Transverse colon (tissue), 4 donors: ENCODE measurements at regions not wholly inside any gene's neighbourhood (a gene's known extent, or its start where the extent isn't known, plus 50 kb on each side); places are given as distances from the start of the nearest gene placed in this dataset.

ENCODE experiments used
- DNase-seq: peaks from one replicate; pipeline ENCODE4 v3.0.0-alpha.2; 2019
- H3K27ac ChIP-seq, 4 donors: fragments of 200-600 bp; sonication (generic); 2 replicates each; pipeline ENCODE4 v1.5.1; 2016 to 2018; ENCODE audit warnings: inconsistent platforms in 4 of 4
- H3K27me3 ChIP-seq: fragments of 200-600 bp; sonication (generic); 2 replicates; pipeline ENCODE4 v1.5.1; 2017; ENCODE audit warnings: inconsistent platforms
- H3K36me3 ChIP-seq, 4 donors: fragments of 200-600 bp; sonication (generic); 2 replicates each; pipeline ENCODE4 v1.5.1; 2017 to 2019; ENCODE audit warnings: inconsistent platforms in 4 of 4
- H3K4me1 ChIP-seq, 4 donors: fragments of 200-600 bp; sonication (generic); 2 replicates each; pipeline ENCODE4 v1.5.1; 2017 to 2020; ENCODE audit warnings: inconsistent platforms in 4 of 4
- H3K4me3 ChIP-seq, 4 donors: fragments of 200-600 bp; sonication (generic); 1 replicate in 1 of 4; 2 replicates in 3 of 4; pipeline versions ENCODE4 v1.5.1 to v1.6.1; 2017 to 2019; ENCODE audit warnings: inconsistent platforms in 4 of 4
- H3K9me3 ChIP-seq, 2 donors: fragments of 200-600 bp; sonication (generic); 2 replicates each; pipeline ENCODE4 v1.5.1; 2017 to 2019; ENCODE audit warnings: inconsistent platforms in 2 of 2
- EP300 ChIP-seq: sonication (generic); formaldehyde crosslinking; IDR thresholded peaks from one replicate; pipeline ENCODE4 v1.6.1; 2017; ENCODE audit warnings: antibody characterized with exemption, low read depth
- POLR2A ChIP-seq: fragments of 450-650 bp; IDR thresholded peaks from one replicate; pipeline ENCODE4 v1.6.1; 2016; ENCODE audit warnings: antibody characterized with exemption, mild to moderate bottlenecking, moderate library complexity
- POLR2AphosphoS5 ChIP-seq, 3 donors: sonication (generic); formaldehyde crosslinking; IDR thresholded peaks; one replicate each; pipeline ENCODE4 v1.6.1; 2016; ENCODE audit warnings: antibody characterized with exemption in 3 of 3
- WGBS, 2 donors: methylation state at CpG; one replicate each; pipeline ENCODE4 v1.1.5; 2018; ENCODE audit warnings: low coverage in 1 of 2; 5-methylcytosine and 5-hydroxymethylcytosine counted together
- in situ Hi-C, 4 donors: fragments of 200-750 bp; cut with MboI; loops; one replicate each; pipeline versions ENCODE4 v1.15.0 to v1.15.1; 2017; ENCODE audit warnings: low sequenced_read_pairs in 3 of 4, low pct_ligation_motif_present in 1 of 4, low pct_unique_long_range_greater_than_20kb in 1 of 4
- intact Hi-C: fragments of 100-400 bp; cut with DNase I; formaldehyde crosslinking; loops from one replicate; pipeline ENCODE4 v1.15.1; 2023; ENCODE audit warnings: low total_unique reads
- TF ChIP-seq, protein P1 (sequence below), 5 experiments: fragments of 200-600 bp in 3 of 5; fragments of 450-650 bp in 2 of 5; sonication (generic) in 3 of 5; IDR thresholded peaks; 1 replicate in 2 of 5; 2 replicates in 3 of 5; pipeline ENCODE4 v1.5.1; 2016 to 2017; ENCODE audit warnings: antibody characterized with exemption in 5 of 5, inconsistent platforms in 3 of 5, mild to moderate bottlenecking in 2 of 5, moderate library complexity in 1 of 5

GRCh38 chr14:101084436-101084826 is 180.9 kb upstream of the RTL1 start:
- DNase-seq = no peak
- WGBS, 2 donors = 80 to 90% methylated on average over 2 to 6 of the region's 6 CpGs
- in situ Hi-C loops (no loop called here), intact Hi-C loops (no loop called here)
- Histone ChIP-seq H3K36me3 (no peaks in the 10 kb centered on the region), H3K27ac (no peak overlapping the region), H3K9me3 (no peaks in the 10 kb centered on the region), H3K27me3 (peaks cover 25% of the 10 kb centered on the region), H3K4me3 (no peak overlapping the region), H3K4me1 (no peaks in the 10 kb centered on the region)
- TF ChIP-seq, protein P1, sequence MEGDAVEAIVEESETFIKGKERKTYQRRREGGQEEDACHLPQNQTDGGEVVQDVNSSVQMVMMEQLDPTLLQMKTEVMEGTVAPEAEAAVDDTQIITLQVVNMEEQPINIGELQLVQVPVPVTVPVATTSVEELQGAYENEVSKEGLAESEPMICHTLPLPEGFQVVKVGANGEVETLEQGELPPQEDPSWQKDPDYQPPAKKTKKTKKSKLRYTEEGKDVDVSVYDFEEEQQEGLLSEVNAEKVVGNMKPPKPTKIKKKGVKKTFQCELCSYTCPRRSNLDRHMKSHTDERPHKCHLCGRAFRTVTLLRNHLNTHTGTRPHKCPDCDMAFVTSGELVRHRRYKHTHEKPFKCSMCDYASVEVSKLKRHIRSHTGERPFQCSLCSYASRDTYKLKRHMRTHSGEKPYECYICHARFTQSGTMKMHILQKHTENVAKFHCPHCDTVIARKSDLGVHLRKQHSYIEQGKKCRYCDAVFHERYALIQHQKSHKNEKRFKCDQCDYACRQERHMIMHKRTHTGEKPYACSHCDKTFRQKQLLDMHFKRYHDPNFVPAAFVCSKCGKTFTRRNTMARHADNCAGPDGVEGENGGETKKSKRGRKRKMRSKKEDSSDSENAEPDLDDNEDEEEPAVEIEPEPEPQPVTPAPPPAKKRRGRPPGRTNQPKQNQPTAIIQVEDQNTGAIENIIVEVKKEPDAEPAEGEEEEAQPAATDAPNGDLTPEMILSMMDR (IDR thresholded peaks at IDR 0.05) = no peak
- TF ChIP-seq POLR2AphosphoS5 (IDR thresholded peaks at IDR 0.05) = no peak
- TF ChIP-seq EP300 = no peak
- no peak for TF ChIP-seq POLR2A

GRCh38 chr14:101086926-101087325 is 183.4 kb upstream of the RTL1 start:
- DNase-seq = no peak

DNA sequence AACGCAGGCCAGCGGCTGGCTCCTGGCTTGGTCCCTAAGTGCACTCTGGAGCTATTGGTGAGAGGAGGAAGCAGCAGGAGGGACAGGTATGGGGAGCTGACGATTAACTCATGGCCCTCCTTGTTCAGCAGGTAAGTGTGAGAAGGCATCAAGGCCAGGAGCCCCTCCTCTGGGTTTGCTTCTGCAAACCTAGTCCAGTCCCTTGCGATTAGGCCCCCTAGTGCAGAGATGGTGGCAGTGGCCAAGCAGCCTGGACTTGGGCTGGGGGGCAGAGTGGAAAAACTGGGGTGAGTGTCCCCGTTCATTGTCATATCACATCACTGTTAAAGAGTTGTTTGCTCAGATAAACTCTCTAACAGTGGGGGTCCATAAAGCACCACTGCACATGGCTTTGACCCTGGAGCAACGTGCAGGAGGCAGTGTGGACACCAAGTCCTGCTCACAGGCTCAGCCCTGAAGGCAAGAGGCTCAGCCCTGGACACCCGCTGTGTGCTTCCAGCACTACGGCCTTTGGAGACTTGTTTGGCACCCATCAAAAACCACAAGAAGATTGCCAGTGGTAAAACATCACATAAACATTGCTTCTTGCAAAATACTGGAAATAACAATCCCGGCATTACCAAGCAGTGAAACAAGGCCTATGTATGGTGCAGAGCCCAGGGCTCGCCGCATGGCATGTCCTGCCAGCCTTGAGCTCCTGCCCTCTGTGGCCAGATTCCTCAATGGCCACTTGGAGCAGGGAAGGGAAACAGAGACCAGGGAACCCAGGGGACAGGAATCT is 184.3 kb upstream of the RTL1 start:
- H3K9me3 ChIP-seq = no peaks in the 10 kb centered on the region
- peak; percentile 3 for DNase-seq
- no peaks in the 10 kb centered on the region for H3K36me3 ChIP-seq
- intact Hi-C loops (no loop called here), in situ Hi-C loops (no loop called here)
- no peak overlapping the region for H3K27ac ChIP-seq
- WGBS, 2 donors = 81% methylated on average over 11 of the region's 11 CpGs; no CpG with 5 or more reads in 1 of the 2 donors
- TF ChIP-seq POLR2AphosphoS5 (IDR thresholded peaks at IDR 0.05) (no peak), EP300 (no peak), POLR2A (no peak)
- TF ChIP-seq, protein P1 (IDR thresholded peaks at IDR 0.05) = no peak
- no peaks in the 10 kb centered on the region for H3K4me1 ChIP-seq
- H3K27me3 ChIP-seq = peaks cover 5% of the 10 kb centered on the region
- H3K4me3 ChIP-seq = no peak overlapping the region

More at GRCh38 chr14:101086926-101087325, 183.4 kb upstream of the RTL1 start:
- in situ Hi-C loops (no loop called here), intact Hi-C loops (no loop called here)
- 78 to 80% methylated on average over 1 to 3 of the region's 3 CpGs for WGBS, 2 donors
- Histone ChIP-seq H3K36me3 (no peaks in the 10 kb centered on the region), H3K9me3 (no peaks in the 10 kb centered on the region), H3K27ac (no peak overlapping the region), H3K4me1 (no peaks in the 10 kb centered on the region), H3K4me3 (no peak overlapping the region), H3K27me3 (peaks cover 5% of the 10 kb centered on the region)
- TF ChIP-seq POLR2A (no peak), EP300 (no peak), POLR2AphosphoS5 (IDR thresholded peaks at IDR 0.05) (no peak)
- TF ChIP-seq, protein P1 (IDR thresholded peaks at IDR 0.05) = no peak

DNA sequence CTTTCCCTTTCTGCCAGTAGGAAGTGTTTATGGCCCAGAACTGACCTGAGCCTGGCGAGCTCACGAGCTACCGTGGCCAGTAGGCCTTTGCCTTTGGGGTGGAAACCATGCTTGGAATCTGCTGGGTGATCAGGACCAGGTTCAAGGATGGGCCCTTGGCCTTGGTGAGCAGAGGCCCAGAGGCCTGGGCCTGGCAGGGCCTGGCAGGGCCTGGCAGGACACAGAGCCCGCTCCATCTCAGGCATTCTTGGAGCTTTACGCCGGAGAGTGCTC is 184.8 kb upstream of the RTL1 start:
- H3K4me1 ChIP-seq = no peaks in the 10 kb centered on the region
- H3K36me3 ChIP-seq = no peaks in the 10 kb centered on the region
- 95% methylated on average over 6 of the region's 6 CpGs; no CpG with 5 or more reads in 1 of the 2 donors for WGBS, 2 donors
- no peak for DNase-seq
- H3K4me3 ChIP-seq = no peak overlapping the region
- TF ChIP-seq POLR2A (no peak), POLR2AphosphoS5 (IDR thresholded peaks at IDR 0.05) (no peak), EP300 (no peak)
- TF ChIP-seq, protein P1 (IDR thresholded peaks at IDR 0.05) = no peak
- in situ Hi-C loops = no loop called here
- intact Hi-C loops = no loop called here
- no peak overlapping the region for H3K27ac ChIP-seq
- H3K27me3 ChIP-seq = peaks cover 5% of the 10 kb centered on the region
- H3K9me3 ChIP-seq = no peaks in the 10 kb centered on the region
